Stimulated activated CD4-positive, alpha-beta T cell treated with anti-CD3 and anti-CD28 coated beads, Interleukin-4, amount 100 ng/mL, for 48 hours (primary cell): ENCODE measurements at regions not wholly inside any gene's neighbourhood (a gene's known extent, or its start where the extent isn't known, plus 50 kb on each side); places are given as distances from the start of the nearest gene placed in this dataset.

ENCODE experiments used
- DNase-seq, 2 donors: peaks; one replicate each; pipeline ENCODE4 v3.0.0-alpha.2; 2020; ENCODE audit warnings: low read depth in 2 of 2

DNA sequence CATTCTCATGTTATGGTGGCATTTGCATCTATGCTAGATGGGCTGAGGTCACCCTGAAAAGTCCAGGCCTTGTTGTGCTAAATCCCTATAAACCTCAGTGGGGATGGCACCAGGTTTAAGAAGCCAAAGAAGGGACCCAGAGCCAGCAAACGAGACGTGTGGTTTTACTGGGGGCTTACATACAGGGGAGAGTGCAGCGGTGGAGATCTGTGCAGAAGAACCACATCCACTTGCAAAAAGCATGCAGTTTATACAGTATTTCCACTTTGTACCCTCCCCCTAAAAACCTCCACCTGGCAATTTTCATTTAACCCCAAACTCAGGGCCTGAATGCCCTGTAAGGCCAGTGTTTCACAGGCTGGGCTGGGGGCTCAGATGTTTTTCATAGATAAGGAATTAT lies 134.9 kb upstream of the GATB start:
- DNase-seq, result no peak

DNA sequence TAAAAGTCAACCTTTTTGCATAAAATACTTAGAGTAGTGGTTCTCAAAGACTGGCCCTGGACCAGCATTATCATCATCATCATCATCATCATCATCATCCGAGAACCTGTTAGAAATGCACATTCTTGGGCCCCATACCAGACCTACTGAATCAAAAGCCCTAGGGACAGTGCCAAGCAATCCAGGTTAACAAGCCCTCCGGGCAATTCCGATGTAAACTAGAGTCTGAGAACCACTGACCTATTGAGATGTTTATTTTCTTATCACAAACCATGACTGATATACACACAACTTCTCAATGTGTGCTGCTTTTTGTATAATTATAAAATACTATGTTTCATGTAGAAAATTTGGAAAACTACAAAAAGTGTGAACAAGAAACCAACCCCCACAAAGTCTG lies 133.4 kb upstream of the GATB start:
- DNase-seq, result no peak

- no peak for DNase-seq
Measured at GRCh38 chr4:151888367-151888866, 127.6 kb upstream of the GATB start.

GRCh38 chr4:151887816-151888180 lies 127.0 kb upstream of the GATB start:
- DNase-seq, result no peak

DNA sequence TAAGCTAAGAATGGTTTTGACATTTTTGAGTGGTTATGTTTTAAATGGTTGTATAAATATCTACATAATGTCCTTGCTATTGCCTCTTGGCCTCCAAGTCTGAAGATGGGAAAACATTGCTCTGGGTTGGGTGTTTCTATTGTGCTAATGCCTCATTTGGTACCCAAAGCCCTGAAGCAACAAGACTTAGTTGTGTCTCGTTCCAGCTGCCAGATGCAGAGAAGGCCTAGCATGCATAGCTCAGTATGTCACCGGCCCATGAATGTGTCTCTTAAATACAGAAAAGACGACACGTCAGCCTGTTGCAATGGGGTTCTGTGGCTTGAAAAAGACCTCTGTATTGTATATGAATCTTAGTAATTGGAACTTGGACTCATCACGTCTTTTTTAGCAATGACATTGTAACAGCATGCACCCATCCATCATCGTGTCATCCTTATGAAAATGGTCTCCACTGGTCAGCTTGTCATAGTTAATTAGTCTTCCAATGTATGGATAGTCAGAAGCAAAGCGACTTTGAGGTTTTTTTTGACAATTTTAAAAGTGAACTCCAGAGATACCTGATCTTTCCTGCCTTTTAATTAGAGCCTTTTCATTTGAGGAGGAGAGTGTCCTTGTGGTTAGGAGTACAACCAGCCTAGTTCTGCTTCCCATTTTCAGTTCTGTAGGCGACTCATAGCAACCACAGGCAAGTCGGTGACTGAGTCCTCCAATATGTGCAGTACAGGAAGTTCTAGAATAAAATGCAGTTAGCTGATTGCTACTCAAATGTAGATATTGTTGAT lies 126.4 kb upstream of the GATB start:
- DNase-seq, result no peak

DNA sequence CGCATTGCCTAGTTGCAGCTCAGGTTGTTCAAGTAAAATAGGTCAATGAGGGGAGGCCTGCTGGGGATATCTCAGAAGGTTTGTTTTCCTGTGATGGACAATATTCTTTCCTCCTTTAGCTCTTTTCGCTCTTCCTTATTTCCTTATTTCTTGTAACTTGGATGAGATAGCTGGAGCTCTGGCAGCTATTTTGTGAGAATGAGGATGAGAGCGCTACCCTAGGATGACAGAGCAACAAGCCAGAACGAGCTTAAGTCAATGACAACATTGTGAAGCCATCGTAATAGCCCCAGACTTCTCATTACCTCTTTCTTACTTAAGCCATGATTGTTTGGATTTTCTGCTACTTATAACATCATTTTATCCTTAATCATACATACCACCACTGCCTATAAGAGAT lies 124.3 kb upstream of the GATB start:
- DNase-seq, result no peak

DNA sequence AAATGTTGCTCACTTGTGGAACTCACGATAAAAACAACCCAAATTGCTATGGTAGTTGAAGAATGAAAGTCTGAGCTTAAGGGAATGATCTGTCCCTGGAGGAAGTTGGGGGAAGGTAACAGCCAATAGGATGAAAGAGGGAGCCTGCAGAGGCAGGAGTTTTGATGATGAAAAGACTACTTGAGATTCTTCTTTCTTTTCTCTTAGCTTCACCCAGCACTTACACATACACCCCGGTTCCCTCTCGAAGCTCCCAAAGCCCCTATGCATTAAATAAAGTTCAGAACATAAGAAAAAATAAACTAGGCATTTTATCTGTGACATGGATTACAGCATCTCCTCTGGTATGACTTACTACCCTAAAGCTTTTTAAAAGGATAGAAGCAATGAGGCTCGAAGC lies 122.9 kb upstream of the GATB start:
- no peak for DNase-seq

DNA sequence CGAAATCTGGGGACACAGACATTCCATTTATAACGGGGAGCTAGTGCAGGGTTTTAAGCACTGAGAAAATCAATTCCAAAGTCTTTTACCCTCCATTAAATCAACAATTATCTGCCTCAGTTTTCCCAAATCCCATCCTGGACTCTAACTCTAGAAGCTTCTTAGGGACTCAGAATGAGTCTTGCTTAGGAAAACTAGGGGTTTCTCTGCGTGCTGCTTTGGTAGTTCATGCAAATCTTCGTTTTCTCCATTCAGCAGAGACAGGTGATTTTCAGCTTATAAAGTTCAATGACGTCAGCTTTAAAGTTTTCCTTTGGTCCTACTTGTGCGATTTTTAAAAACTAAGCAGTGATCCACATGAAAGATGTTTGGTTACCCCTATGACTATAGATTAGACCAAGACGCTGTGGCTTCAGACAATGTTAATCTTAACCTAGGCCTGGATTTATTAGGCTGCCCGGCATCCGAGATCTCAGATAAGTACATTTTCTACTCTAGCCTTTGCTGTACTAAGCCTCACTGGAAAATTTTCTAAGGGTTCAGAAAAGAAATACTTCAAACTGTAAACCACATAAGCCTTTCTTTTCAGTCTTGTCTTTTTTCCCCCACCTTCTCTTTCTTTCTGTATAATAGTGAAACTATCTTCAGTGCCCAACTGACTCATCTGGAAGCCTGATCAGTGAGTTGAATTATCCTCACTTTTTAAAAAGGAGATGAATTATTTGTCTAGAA lies 121.4 kb upstream of the GATB start:
- DNase-seq, result no peak

GRCh38 chr4:151879705-151880445 lies 119.1 kb upstream of the GATB start:
- no peak for DNase-seq

DNA sequence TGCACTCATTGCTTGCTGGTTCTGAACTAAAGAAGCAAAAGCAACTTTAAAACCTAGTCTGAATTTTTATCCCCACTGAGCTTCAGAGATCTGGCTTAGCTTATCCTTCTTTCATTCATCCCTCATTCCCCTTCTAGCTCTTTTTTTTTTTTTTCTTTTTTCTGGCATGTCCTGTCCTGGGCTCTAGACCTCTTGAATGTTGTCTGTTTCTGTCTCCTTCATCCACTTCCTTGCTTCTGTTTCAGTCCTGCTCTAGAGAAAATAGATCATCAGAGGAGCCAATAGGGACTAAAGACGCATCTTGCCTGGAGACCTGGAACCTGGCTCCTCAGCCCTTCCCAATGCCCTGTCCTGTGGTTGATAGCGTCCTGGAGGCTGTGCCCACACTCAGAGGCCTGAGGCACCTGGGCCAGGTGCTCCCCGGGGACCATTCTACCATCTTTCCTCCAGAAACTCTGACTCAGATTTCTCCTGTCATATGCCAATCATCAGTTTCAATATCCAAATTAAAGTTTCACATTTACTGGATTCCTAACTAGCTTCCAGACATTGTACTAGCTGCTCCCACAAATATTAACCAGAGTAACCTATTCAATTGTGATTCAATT lies 115.7 kb upstream of the GATB start:
- no peak for DNase-seq

DNA sequence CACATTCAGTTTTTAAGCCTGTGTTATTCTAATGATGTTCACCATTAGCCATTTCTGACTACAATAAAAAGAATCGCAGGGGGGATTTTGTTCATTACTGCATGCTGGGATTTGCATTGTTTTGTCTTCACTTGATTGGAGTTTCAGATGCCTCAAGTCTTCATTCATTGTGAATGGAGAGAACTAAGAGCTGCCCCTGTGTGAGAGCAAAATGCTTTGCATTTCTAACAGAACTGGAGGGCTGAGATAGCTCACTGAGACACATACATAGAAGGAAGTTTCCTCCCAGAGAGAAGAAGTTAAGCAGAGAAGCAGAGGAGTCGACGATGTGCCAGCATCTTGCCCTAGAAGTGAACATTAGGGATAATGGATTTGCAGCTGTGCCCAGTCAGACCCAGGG lies 113.5 kb upstream of the GATB start:
- DNase-seq, result no peak

DNA sequence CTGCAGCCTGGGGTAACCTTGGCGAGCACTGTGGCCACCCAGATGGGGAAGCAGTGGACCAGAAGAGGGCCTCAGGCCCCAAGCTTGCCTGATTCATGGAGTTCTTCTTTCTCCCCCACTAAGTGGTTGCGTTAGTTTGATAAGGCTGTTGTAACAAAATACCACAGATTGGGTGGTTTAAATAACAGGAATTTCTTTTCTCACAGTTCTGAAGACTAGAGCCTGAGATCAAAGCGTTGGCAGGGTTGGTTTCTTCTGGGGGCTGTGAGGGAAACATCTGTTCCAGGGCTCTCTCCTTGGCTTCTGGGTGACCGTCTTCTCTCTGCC lies 105.7 kb upstream of the GATB start:
- DNase-seq, result no peak

DNA sequence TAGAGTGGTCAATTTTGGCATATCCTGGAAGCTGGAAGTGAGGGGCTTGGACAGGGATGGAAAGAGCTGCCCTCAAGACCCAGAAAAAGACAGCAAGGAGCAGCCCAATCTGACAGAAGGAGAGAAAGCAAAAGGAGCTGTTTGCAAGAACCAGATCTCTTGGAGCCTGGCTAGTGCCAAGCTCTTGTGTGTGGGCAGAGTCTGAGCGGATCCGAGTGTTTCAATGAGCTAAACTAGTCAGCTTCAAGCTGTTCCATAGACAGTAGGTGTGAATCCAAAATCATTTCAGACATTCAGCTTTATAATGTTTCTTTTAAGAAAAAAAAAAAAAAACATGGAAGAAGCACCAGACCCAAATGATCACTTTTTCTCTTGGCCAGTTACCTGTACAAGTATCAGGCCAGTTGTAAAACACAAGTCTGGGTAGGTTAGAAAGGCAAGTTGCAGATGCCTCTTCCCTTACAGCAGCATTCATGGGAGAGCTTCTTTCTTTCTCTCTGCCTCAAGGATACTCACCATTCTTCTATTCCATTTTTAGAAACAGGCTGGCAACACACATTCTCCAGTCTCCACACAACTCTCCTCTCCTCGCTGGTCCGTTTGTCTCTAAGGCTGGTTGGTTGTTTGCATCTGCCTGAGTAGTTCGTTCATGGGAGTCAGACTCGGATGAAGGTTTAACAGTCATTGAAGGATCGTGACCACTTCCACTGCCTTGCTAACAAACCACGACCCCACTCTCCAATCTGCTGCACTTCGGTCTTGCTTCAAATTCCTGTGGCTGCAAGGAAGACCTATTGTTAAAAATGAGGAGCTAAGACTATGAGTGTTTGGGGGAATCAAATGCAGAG lies 105.2 kb upstream of the GATB start:
- no peak for DNase-seq

- no peak for DNase-seq
Measured at GRCh38 chr4:151865312-151865711, 104.5 kb upstream of the GATB start.

DNA sequence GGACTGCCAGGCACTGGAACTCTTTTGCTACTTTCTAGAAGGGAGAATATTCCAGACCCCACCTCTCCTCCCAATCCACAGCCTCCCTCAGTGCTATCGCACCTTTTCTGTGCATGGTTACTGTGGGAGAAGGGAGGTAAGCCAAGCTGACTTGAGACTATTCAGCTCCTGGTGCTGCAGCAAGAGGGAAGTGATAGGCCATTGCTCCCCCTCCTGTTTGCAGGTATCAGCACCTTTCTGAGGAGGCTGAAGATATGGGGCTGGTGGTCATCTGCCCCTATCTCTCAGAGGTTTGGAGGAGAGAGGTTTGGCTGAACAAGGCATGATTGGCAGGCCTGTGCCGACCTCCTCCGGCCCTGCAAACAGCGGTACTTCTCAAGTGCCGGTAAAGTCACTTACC lies 103.3 kb upstream of the GATB start:
- DNase-seq, result no peak

DNA sequence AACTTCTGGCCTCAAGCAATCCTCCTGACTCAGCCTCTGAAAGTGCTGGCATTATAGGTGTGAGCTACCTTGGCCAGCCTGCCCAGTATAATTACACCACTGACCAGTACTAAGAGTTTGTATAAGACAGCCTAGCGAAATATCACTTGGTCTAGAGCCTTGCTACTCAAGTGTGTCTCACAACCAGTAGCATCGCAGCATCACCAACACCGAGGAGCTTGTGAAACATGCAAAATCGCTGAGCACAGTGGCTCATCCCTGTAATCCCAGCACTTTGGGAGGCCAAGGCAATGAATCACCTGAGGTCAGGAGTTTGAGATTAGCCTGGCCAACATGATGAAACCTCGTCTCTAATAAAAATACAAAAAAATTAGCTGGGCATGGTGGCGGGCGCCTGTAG lies 102.0 kb upstream of the GATB start:
- no peak for DNase-seq

DNA sequence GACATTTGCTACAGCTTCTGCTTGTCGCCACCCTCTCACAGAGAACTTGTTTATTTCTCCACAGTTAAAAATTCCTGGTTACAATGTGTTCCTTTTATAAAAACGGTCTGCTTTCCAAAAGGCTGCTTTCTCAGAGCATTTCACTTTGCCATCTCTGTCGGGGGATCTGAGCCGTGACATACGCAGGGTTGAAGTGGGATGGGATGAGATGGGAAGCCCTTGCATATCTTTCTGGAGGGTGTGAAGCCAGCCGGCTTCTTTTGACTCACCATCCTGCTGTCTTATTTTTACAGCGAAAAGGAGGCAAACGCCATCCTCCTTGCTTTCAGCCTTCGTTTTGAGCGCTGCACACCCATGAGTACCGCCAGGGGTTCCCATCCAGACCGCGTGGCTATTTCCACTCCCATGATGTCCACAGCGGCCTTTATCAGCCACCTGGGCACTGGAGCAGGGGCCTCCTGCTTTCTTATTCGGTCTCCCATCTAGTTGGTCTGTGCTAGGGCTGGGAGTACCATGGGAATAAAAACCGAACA lies 99.8 kb upstream of the GATB start:
- no peak for DNase-seq

GRCh38 chr4:151859641-151860040 lies 98.8 kb upstream of the GATB start:
- DNase-seq, result no peak

DNA sequence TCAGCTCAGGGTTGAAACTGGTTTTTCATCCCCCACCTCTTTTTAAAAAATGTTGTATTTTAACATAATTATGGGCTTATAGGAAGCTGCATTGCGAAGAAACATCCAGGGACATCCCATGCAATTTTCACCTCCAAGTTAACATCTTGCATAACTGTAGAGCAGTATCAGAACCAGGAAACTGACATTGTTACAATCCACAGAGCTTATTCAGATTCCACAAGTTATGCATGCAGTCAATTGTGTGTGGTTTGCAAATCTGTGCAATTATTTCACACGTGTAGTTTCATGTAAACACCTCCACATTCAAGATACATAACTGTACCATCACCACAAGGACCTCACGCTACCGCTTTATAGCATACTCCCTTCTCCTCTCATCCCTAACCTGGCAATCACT lies 97.5 kb upstream of the GATB start:
- DNase-seq, result no peak

DNA sequence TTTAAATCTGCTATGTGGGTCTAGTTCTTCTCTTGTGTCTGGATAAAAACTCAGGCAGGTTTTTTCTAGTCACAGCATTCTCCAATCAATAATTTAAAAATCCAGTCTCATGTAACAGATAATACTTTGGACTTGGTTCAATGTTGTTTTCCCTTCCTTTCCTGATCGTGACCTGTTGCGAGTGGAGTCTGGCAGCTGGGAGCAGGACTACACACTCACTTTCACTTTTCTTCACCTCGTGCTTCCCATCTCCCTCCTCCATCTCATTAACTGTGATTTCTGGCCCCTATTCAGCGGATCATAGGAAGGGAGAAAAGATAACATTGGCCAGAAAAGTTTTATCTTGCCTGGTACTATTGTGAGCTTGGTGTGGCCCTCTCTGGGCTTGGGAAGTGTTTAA lies 96.6 kb upstream of the GATB start:
- DNase-seq, result no peak

GRCh38 chr4:151855747-151856146 lies 94.9 kb upstream of the GATB start:
- DNase-seq, result no peak
